ENCODE measurements at regions not wholly inside any gene's neighbourhood (a gene's known extent, or its start where the extent isn't known, plus 50 kb on each side); places are given as distances from the start of the nearest gene placed in this dataset.
"Not testable (repeated sequence)": the region's sequence is repeated elsewhere in the genome, so short reads cannot be mapped to it uniquely, and the experiment has no call there.

- TF ChIP-seq CTCF (IDR thresholded peaks at IDR 0.05); EZH2 (IDR thresholded peaks at IDR 0.05; ENCODE audit: borderline replicate concordance, insufficient read depth, low read depth, low read length, poor library complexity, severe bottlenecking): not testable (repeated sequence)
Observed at GRCh38 chr6:100196214-100196982, 202.4 kb upstream of the MCHR2 start.
